Psoas muscle (tissue), 7 donors: ENCODE measurements at regions not wholly inside any gene's neighbourhood (a gene's known extent, or its start where the extent isn't known, plus 50 kb on each side); places are given as distances from the start of the nearest gene placed in this dataset.

Experiments used
- ATAC-seq, 4 donors: fragments of 200-7000 bp; cut with Tn5 transposase; one replicate each; pipeline ENCODE4 v1.9.1; 2020; ENCODE audit warnings: moderate library complexity in 3 of 4, mild to moderate bottlenecking in 2 of 4
- DNase-seq, 2 donors: peaks; one replicate each; pipeline ENCODE4 v3.0.0-alpha.2; 2020
- H3K27ac ChIP-seq: fragments of 200-600 bp; one replicate; pipeline ENCODE4 v1.8.0; 2022
- H3K27me3 ChIP-seq, 3 donors: fragments of 200-600 bp in 1 of 3; one replicate each; pipeline versions ENCODE4 v1.6.1 to v1.8.0; 2013 to 2022; ENCODE audit warnings: low read length in 2 of 3, mild to moderate bottlenecking in 2 of 3, moderate library complexity in 1 of 3; ENCODE audit not compliant: insufficient read depth in 3 of 3
- H3K36me3 ChIP-seq, 2 donors: fragments of 200-600 bp in 1 of 2; one replicate each; pipeline versions ENCODE4 v1.6.1 to v1.8.0; 2013 to 2022; ENCODE audit warnings: low read depth in 1 of 2, mild to moderate bottlenecking in 1 of 2, moderate library complexity in 1 of 2; ENCODE audit not compliant: insufficient read depth in 1 of 2
- H3K4me1 ChIP-seq: fragments of 200-600 bp; one replicate; pipeline ENCODE4 v1.8.0; 2022
- H3K4me3 ChIP-seq: fragments of 200-600 bp; one replicate; pipeline ENCODE4 v1.8.0; 2022; ENCODE audit warnings: mild to moderate bottlenecking
- H3K9me3 ChIP-seq: fragments of 200-600 bp; one replicate; pipeline ENCODE4 v1.8.0; 2022
- CTCF ChIP-seq: fragments of 200-600 bp; IDR thresholded peaks from one replicate; pipeline ENCODE4 v1.8.0; 2022; ENCODE audit warnings: antibody characterized with exemption
- WGBS, 3 donors: extraction: QIAGEN DNeasy Blood & Tissue Kit; methylation state at CpG; one replicate each; pipeline versions ENCODE4 v1.1.6 to v1.1.7; 2013; 5-methylcytosine and 5-hydroxymethylcytosine counted together
- intact Hi-C, 2 donors: fragments of 100-400 bp; cut with DNase I; formaldehyde crosslinking; loops; one replicate each; pipeline versions ENCODE4 v1.11.0 to v1.14.2; 2022
- donor health status: healthy with polysubstance abuse.
- donor health status: DM: no; HTN: no; CAD: no; lungs with moderate emphysema.
- donor health status: Bipolar disorder and iron deficiency.
- donor health status: healthy.
- donor health status: DM: yes; HTN: yes; CAD: no.
- donor health status: DM: no; HTN: no; CAD: no.
- donor health status: DM: yes; HTN: yes; CAD: no.

GRCh38 chr17:70786081-70786480 is 616.7 kb downstream of the KCNJ2 start:
- 31 to 39% (median 33%) methylated on average over 2 of the region's 2 CpGs for WGBS, 3 donors

GRCh38 chr17:70787721-70788300 is 618.5 kb downstream of the KCNJ2 start:
- DNase-seq (no peak), ATAC-seq (no peak)
- 21 to 47% (median 28%) methylated on average over 3 of the region's 3 CpGs for WGBS, 3 donors
- H3K4me3 ChIP-seq, result no peak overlapping the region
- peaks cover 6% of the 10 kb centered on the region for H3K9me3 ChIP-seq
- no peaks in the 10 kb centered on the region for H3K36me3 ChIP-seq
- intact Hi-C loops, result no loop called here
- no peak overlapping the region for H3K27ac ChIP-seq
- no peaks in the 10 kb centered on the region for H3K27me3 ChIP-seq
- H3K4me1 ChIP-seq, result no peaks in the 10 kb centered on the region
- no peak for TF ChIP-seq CTCF

More at GRCh38 chr17:70786081-70786480, 616.7 kb downstream of the KCNJ2 start:
- Histone ChIP-seq H3K9me3 (peaks cover 6% of the 10 kb centered on the region), H3K27ac (no peak overlapping the region), H3K4me3 (no peak overlapping the region), H3K4me1 (no peaks in the 10 kb centered on the region), H3K27me3 (no peaks in the 10 kb centered on the region), H3K36me3 (no peaks in the 10 kb centered on the region)
- intact Hi-C loops, result no loop called here
- no peak for ATAC-seq
- no peak for TF ChIP-seq CTCF
- DNase-seq, result no peak

- Histone ChIP-seq H3K9me3 (peaks cover 6% of the 10 kb centered on the region), H3K27ac (no peak overlapping the region), H3K36me3 (no peaks in the 10 kb centered on the region), H3K27me3 (no peaks in the 10 kb centered on the region), H3K4me1 (no peaks in the 10 kb centered on the region), H3K4me3 (no peak overlapping the region)
- WGBS, 3 donors, result 77 to 91% (median 85%) methylated on average over 5 of the region's 5 CpGs
- DNase-seq, result no peak
- intact Hi-C loops, result no loop called here
- TF ChIP-seq CTCF, result no peak
- no peak for ATAC-seq
Measured at GRCh38 chr17:70791748-70792443, 622.6 kb downstream of the KCNJ2 start.

GRCh38 chr17:70794738-70795137 is 625.4 kb downstream of the KCNJ2 start:
- H3K27ac ChIP-seq, result no peak overlapping the region
- 76 to 100% (median 87%) methylated on average over 1 of the region's 1 CpG for WGBS, 3 donors
- no peak overlapping the region for H3K4me3 ChIP-seq
- H3K27me3 ChIP-seq, result no peaks in the 10 kb centered on the region
- intact Hi-C loops, result no loop called here
- TF ChIP-seq CTCF, result no peak
- DNase-seq, result no peak
- no peaks in the 10 kb centered on the region for H3K4me1 ChIP-seq
- no peaks in the 10 kb centered on the region for H3K36me3 ChIP-seq
- ATAC-seq, result no peak
- H3K9me3 ChIP-seq, result peaks cover 3% of the 10 kb centered on the region
